Stimulated activated CD8-positive, alpha-beta memory T cell treated with anti-CD3 and anti-CD28 coated beads, Interleukin-2, amount 100 ng/mL, for 1 hour (primary cell): ENCODE measurements at regions not wholly inside any gene's neighbourhood (a gene's known extent, or its start where the extent isn't known, plus 50 kb on each side); places are given as distances from the start of the nearest gene placed in this dataset.

Source experiments
- DNase-seq, 2 donors: peaks; one replicate each; pipeline ENCODE4 v3.0.0-alpha.2; 2020; ENCODE audit warnings: low read depth in 2 of 2

DNA sequence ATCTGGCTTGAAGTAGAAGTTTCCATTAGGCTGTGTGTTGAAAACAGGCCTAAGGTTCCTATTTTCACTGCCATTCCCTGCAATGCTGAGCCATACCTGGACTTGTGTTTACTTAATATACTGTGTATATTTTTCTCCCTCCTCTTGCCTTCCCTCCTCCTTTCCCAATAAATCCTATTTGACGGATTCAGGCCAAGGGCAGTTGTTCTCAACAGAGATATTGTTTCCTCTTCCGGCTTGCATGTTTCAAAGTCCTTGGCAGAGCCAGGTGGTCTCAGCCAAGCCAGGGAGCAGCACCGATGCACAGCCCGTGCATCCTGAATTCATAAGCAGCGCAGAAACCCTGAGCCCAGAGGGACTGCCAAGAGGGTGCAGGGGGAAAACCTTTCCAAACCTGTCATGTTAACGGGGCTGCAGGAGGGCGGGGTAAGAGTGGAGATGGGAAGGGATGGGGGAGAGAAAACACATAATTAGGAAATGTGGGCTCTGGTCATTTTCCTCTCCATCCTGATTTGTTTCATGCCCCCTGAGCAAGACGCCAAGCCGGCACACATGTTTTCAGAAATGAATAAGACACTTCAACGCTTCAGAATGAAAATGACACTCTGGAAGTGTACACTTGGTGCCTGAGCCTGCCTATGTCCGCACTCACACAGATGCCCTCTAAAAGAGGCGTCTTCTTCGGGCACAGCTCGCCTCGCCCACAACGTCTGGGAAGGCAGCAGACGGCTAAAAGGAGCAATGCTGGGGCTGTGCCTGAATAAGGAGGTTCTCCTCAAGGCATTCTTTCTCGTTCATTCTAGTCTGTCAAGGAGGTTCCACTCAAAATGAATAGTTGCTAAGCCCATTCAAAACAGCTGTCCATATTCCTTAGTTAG lies 149.3 kb upstream of the UBL3 start:
- DNase-seq: no peak

DNA sequence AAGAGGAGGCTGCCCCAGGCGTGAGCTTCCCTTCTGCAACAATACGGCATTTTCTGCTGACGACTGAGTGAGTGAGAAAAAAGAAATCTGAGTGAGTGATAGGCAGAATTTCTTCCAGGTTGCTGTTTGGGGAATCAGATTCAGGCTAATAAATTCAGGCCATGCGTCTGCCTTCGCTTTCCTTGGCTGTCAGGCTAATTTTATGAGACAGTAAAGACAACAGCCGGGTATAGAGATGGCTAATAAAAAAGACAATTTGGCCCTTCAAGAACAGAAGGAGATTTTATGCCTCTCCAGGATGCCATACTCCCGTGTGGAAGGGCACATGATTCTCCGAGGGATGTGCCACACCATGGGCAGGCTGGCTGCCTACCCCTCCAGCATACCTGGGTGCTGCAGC lies 145.9 kb upstream of the UBL3 start:
- DNase-seq: no peak

DNA sequence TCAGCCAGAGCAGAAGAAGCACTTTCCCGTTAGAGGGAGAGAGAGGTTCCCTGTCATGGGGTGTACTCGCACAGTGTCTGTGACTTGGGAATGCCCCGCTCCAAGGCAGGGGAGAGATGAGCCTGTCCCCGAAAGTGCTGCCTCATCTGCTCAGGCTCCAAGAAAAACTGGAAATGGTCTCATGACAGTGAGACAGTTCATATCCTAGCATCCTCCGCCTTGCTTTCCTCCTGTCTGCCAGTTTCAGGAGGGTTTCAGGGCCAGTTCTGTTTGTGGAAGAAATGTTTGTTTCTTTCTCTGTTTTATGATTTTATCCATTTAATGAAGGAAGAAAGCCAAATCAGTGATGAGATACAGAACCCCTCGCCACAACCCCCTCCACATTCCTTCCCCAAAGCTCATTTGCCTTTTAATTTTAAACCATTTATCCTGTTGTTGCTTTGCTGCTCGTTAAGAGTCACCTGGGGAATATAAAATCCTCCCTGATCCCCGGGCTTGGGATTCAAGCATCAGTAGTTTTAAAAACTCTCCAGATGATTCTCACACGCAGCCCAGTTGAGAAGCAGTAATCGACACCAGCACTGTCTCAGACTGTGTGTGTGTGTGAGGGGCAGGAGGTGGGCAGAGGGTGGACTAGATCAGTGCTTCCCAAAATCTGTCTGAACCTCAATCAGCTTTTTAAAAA lies 144.6 kb upstream of the UBL3 start:
- DNase-seq: no peak

DNA sequence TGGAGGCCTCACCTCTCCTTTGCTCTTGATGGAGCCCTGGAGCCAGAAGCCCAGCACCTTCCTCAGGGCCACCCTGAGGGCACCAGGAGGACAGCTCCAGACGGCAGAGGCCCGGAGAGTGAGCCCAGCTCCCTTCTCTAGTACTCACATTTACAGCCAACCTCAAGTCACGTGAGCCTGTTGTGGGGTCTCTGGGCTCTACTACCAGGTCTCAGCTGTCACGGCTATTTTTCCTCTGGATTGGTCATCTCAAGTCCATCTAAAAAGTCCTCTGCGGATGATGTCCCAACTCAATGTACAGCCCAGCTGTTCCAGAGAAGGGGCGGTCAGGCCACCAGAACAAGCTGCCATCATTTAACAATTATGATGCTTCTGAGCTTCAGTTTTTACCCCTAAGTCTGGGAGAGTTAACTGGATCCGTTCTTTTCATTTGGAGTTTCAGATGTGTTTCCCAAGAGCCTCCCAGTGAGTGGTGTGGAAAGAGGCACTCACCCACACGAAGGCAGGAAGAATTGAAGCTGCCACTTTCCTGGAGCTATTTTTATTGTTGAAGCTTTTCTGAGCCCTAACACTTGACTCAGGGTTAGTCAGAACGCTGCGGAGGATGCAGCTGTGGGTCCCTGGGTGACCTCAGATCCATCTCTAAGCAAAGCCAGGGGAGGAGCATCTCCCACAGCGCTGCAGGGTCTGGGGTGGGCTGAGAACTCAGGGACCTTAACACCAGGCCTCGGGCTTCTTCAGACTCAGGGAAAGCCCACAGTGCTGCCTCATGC lies 143.5 kb upstream of the UBL3 start:
- DNase-seq: no peak

DNA sequence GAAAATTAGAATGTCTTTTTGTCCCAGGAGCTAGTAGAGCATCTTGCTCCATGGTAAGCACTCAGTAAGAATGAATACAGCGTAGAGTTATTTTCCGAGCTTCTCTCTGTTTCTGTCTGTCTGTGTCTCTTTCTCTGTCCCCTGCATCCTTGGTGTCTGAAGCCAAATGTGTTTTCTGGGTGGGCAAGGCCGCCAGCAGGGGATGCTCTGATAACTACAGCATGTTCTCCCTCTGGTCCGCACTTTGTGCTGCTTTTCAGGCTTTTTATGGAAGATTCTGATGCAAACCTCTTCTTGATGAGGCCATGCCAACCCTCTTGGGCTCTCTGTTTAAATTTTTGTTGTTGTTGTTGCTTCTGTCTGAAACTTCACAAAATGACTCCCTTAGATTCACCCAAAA lies 142.8 kb upstream of the UBL3 start:
- DNase-seq: no peak

DNA sequence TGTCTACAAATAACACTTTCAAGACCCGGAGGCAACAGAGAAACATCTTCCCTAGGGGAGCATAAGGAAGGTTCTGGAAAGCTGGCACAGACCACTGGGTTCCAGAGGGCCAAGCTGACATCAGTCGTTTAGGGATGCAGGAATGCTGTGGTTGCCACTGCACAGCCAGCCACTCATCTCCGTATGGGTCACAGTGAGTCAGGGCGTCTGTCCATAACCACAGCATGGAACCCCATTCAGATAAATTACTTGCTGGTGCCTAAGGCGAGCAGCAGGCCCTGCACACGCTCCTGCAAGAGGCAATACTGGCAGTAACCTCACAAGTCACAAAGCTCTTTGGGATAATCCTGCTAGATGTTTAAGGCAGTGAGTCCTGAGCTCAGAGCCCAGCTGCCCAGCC lies 140.9 kb upstream of the UBL3 start:
- DNase-seq: no peak

DNA sequence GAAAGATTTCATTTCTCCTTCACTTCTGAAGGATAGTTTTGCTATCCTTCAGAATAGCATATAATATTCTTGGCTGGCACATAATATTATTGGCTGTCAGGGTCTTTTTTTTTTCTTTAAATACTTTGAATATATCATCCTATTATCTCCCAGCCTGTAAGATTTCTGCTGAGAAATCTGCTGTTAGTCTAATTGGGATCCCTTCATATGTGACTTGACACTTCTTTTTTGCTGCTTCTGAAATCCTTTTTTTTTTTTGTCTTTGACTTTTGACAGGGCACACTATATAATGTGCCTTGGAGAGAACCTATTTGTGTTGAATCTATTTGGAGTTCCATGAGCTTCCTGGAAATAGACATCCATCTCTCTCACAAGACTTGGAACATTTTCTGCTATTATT lies 136.9 kb upstream of the UBL3 start:
- no peak for DNase-seq

DNA sequence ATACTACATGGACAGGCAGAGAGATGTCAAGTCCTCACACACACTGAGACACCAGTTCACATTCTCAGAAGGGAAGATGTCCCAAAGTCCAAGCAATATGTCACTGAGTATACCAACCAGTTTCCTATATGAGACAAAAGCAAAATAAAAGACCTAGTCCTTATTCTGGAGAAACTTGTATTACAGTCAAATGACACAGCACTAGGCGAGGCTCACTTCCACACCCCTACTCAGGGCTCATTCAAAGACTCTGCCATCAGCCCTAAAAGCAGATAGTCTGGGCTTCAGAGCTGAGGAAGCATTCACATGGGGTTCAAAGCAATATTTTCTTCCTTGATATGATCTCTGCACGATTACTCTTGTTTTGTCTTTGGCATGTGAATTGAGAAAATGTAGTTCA lies 129.9 kb upstream of the UBL3 start:
- no peak for DNase-seq

DNA sequence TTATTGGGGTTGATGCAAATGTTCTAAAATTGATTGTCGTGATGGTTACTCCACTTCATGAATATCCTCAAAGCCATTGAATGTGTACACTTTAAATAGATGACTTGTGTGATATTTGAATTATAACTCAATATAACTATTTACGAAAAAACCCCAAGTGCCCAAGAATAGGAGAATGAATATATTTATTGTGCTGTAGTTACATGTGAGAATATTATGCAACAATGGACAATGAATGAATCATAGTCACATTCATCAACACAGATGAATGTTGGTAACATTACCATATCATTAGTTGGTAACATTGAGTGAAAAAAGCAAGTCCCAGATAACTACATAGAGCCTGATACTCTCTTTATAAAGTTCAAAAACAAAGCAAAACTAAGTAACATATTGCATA lies 127.8 kb upstream of the UBL3 start:
- no peak for DNase-seq

DNA sequence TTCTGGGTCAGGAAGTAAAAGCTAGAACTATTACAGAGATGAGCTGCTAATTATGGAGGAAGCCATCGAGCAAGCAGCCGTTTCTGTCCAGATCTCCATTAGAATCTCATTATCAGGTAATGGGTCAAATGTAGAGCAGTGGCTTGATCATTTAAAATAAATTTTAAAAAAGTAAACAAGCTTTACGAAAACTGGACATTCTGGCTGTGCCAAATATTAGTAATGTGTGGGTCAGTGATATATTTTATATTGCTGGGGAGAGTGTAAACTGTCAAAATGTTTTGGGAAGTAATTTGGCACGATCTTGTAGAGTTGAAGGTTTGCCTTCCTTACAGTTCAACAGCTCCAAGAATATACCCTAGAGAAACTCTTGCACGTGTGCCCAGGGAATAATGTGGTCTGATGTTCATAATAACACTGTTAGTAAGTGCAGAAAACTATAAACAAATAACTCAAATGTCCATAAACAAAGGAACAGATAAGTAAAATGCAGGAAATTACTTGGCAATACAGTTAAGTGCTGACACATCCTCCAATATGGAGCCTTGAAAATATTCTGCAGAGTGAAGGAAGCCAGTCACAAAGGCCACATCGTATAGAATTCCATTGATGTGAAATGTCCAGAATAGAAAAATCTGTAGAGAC lies 127.2 kb upstream of the UBL3 start:
- no peak for DNase-seq

DNA sequence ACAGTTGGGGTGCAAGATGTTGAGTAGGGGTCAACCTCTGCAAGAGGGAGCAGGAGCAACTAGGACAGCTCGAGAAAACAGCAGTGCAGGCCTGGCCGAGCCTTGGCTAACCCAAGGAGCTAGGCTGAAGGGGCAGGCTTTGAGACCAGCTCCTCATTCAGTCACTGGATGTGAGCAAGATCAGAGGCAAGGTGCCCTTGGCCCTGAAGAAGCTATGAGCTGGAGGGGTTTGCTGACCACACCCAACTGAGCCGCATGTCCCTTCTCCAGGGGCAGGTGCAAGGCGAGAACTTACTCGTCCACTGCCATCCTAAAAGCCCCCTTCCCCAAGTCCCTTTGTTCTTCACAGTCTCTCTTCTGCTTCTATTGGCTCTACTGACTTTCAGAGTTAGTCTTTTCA lies 126.1 kb upstream of the UBL3 start:
- DNase-seq: no peak

DNA sequence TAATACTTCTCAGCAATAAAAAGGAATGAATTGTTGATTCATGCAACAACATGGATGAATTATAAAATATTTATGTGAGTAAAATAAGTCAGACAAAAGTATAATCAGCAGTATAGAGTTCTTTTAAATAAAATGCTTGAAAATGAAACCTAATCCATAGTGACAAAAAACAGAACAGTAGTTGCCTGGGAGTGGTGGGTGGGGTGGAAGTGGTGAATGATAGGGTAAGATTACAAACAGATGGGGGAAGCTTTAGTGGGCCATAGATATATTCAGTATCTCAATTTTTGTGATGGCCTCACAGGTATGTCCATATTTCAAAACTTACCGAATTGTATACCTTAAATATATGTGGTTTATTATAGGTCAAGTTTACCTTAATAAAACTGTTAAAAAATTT lies 124.9 kb upstream of the UBL3 start:
- no peak for DNase-seq

DNA sequence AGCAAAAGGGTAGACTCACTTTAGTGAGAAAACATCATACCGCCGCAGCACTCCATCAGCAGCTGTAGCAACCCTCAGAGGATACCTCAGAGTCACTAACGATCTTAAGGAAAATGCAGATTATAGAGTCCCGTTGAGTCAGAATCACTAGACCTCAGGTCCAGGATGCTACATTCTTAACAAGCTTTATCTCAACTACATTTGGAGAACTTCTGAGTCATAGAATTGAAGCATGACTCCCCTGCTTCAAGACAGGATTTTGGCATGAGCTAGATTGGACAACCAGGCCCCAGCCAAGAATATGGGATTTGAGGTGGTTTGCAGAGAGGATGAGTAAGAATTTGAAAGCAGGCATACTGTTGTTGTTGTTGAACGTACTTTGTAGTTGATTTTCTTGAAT lies 118.9 kb upstream of the UBL3 start:
- no peak for DNase-seq

DNA sequence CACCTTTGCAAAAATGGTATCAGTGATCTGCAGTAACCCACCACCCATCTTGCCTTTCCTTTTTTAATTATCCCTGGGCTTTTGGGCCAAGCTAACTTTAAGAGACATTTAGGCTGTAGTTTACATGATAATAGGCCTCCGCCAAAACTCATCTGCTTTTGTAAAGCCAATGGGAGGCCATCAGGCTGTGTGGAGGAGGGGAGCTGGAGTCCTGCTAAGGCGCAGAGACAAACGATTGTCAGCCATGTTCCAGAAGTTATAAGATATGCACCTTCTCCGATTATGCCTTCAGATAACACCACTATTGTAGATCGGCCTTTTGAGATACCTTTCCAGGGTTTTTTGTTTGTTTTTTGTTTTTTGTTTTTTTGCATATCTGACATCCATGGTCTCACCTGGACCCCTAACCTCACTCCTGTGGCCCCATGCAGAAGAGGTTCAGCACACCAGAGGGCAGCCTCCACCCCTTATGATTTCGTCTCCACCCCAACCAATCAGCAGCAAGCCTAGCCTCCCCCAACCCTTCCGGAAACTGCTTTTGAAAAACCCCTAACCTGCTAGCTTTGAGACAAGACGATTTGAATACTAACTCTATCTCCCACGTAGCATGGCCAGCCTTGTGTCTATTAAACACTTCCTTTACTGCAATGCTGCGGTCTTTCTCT lies 113.9 kb upstream of the UBL3 start:
- DNase-seq: no peak

DNA sequence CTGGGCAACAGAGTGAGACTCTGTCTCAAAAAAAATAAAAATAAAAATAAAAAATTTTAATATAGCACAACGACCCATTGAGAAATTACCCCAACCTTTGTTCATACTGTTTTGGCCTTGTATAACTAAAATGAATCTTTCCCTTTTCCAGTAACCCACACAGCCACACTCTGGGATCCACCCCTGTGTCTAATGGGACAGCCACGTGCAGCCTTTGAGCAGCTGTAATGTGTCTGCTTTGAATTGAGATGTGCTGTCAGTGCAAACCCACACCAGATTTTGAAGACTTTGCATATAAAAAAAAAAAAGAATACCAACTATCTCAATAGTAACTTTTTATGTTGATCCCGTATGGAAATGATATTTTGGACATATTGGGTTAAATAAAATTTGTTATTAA lies 112.7 kb upstream of the UBL3 start:
- DNase-seq: no peak

DNA sequence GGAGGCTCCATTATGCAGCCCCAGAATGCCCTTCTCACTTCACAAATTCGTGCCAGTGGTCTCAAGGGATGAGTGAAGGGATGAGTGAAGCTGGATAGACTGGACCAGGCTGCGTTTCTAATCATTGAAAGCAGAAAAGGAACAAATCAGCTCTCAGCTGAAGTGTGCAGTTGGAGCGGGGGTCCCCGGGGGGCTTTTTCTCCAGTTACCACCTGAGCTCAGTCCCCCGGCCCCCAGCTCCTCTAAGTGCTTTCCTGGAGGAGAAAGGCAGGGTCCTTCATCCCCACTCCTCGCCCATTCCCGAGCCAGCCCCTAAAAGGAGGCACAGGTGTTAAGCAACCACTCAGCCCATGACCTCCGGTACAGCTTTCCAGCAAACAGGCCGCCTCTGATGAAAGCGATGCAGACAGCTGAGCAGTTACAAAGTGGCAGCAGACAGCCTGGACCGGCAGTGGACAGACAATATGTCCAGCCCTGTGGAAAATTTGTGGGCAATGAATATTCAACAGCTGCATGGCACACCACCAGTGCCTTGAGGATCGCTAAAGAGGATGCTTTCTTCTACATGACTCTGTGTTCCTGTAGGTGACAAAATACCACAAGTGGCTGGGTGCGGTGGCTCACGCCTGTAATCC lies 110.7 kb upstream of the UBL3 start:
- no peak for DNase-seq

DNA sequence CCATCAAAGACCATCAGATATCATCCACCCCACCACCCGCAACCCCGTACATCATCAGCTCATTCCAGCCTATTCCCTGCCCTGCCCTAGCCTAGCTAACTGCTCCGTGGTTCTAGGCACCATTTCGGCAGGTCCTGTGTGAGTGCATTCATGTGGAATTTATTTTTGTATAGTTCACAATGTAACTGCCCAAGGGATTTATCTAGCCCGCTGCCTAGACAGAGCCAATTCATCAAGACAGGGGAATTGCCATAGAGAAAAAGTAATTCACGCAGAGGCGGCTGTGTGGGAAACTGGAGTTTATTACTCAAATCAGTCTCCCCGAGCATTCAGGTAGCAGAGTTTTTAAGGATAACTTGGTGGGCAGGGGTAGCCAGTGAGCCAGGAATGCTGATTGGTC lies 109.2 kb upstream of the UBL3 start:
- no peak for DNase-seq

DNA sequence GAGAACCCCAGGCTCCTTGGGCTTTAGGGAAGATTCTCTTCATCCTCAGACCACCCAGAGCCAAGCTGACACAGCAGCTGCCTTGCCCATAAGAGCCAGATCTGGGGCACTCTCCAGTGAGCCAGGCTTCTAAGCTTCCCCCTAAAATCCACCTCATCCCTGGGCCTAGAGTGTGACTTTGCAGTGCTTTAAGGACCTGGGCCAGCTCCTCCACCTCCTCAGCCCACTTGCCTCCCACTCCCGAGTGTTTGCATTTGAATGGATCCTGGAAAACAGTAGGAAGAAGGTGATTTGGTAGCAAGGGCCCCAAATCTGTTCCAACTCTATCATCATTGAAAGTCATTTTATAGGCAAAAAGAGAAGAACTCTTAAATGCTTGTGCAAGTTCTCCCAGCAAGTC lies 108.7 kb upstream of the UBL3 start:
- DNase-seq: no peak

DNA sequence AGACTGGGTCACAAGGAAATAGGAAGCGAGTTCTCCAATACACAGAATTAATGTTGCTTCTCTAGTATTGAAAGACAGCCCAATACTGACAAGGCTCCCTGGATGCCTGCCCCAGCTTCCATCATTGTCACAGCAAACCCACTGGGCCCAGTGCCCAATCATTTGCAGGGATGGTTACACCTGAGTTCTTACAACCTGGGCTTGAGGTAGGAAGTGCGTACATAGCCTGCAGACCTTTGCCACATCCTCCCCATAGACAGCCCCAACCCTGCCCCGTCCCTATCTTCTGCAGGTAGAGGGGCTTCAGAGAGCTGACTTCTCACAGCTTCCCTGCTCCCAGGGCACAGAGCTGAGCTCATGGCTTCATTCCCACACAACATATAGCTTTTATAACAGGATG lies 108.1 kb upstream of the UBL3 start:
- no peak for DNase-seq

DNA sequence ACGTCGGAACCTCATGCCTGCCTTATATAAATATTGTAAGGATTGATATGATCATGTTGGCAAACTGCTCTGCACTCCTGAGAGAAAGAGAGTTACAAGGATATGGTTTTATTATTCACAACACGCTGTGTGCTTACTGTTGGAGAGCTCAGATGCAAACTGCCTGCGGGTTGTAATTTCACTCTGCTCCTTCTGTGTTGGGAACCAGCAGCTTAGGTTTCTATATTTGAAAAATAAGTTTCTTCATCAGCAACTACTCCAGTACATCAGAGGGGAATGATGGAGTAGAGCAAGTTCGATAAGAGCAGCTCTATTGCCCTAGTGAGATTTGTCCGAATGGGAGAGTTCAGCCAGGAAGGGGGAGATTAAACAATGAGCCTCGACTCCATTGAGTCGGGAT lies 106.9 kb upstream of the UBL3 start:
- no peak for DNase-seq

DNA sequence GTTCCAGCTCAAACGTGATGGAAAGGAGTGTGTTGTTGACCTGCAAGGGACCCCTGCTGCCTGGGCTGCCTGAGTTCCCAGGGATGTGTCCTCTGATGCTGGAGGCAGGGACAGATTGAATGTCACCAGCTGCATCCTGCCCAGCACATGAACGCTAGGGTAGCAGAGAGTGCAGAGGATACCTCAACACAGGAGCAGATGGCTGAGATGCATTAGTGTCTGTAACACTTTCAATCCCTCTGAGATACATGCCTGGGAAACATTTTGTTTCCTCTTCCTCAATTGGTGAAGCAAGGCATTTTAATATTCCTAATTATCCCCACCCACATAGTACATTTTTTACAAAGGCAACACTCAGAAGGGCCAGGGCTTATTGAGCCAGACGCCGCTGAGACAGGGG lies 106.4 kb upstream of the UBL3 start:
- DNase-seq: no peak
